ENCODE measurements at regions not wholly inside any gene's neighbourhood (a gene's known extent, or its start where the extent isn't known, plus 50 kb on each side); places are given as distances from the start of the nearest gene placed in this dataset.

DNA sequence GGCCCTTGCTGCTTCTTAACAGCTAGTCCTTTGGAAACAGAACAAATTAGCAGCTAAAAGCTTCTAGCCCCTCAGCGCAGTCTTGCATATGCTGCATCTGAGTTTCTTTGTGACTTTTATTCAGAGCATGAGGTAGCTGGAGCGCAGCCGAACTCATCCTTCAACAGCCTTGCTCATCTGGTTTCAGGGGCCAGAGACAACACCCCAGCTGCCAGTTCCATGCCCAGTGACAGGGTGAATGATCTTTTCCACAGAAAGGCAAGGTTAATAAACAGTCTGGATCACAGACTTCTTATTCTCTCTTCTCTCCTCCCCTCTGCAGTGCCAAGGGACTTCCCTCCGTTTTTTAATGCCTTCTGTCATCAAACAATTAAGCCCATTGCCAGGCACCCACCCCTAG is 216.6 kb upstream of the INTU start:
- Histone ChIP-seq H3K9ac (ENCODE audit: low read depth, low read length) (no peak overlapping the region), H3K9me3 (ENCODE audit: insufficient read depth, low read length, severe bottlenecking) (no peaks in the 10 kb centered on the region), H2AFZ (ENCODE audit: low read depth, low read length) (no peak overlapping the region), H3K4me1 (ENCODE audit: insufficient read depth, low read length) (no peaks in the 10 kb centered on the region), H3K36me3 (ENCODE audit: insufficient read depth, low read length) (no peaks in the 10 kb centered on the region), H3K79me2 (ENCODE audit: insufficient read depth, low read length) (no peaks in the 10 kb centered on the region), H3K4me2 (ENCODE audit: insufficient read depth, low read length) (no peak overlapping the region), H3K27ac (ENCODE audit: low read length) (no peak overlapping the region), H3K27me3 (ENCODE audit: insufficient read depth, low read length, poor library complexity) (no peaks in the 10 kb centered on the region), H3K4me3 (ENCODE audit: low read depth in 1 of 2, low read length in 2 of 2) (no peak overlapping the region), H4K20me1 (ENCODE audit: insufficient read depth, low read length) (no peaks in the 10 kb centered on the region)
- ATAC-seq (ENCODE audit: insufficient read depth, low read depth) (no peak), DNase-seq (no peak)
- TF ChIP-seq, protein P1, sequence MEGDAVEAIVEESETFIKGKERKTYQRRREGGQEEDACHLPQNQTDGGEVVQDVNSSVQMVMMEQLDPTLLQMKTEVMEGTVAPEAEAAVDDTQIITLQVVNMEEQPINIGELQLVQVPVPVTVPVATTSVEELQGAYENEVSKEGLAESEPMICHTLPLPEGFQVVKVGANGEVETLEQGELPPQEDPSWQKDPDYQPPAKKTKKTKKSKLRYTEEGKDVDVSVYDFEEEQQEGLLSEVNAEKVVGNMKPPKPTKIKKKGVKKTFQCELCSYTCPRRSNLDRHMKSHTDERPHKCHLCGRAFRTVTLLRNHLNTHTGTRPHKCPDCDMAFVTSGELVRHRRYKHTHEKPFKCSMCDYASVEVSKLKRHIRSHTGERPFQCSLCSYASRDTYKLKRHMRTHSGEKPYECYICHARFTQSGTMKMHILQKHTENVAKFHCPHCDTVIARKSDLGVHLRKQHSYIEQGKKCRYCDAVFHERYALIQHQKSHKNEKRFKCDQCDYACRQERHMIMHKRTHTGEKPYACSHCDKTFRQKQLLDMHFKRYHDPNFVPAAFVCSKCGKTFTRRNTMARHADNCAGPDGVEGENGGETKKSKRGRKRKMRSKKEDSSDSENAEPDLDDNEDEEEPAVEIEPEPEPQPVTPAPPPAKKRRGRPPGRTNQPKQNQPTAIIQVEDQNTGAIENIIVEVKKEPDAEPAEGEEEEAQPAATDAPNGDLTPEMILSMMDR (IDR thresholded peaks at IDR 0.05; ENCODE audit: borderline replicate concordance, extremely low read depth, low read length, poor library complexity, severe bottlenecking) = no peak
- no peak for TF ChIP-seq EZH2 (IDR thresholded peaks at IDR 0.05; ENCODE audit: borderline replicate concordance, low read depth, low read length, severe bottlenecking)

DNA sequence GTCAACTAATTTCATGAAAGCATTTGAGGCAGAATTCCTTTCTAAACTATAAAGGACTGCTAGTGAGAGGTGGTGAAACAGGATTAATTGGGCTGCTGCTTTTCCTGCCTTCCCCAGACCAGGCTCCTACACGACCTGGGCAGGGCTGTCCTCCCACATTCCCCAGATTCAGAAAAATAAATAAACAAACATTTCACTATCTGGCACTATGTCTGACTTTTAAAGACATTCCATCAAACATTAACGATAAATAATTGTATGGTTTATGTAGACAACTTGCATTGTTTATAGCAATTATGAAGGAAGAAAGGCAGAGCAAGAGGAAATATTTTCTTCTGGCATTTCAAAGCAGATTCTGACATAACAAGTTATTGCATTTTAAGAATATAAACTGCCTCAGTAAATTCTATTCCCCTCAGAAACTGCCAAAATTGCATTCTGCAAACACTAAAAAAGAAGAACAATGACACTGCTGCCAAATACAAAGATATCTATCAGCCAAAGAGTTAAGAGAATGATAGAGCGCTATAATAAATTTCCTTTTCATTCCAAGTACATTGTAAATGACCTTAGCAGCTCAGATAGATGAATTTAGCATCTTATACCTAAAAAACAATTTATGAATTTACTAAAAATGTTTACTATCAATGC is 214.7 kb upstream of the INTU start:
- no peak overlapping the region for H3K4me2 ChIP-seq (ENCODE audit: insufficient read depth, low read length)
- no peak overlapping the region for H3K4me3 ChIP-seq (ENCODE audit: low read depth in 1 of 2, low read length in 2 of 2)
- ATAC-seq (ENCODE audit: insufficient read depth, low read depth) = no peak
- no peak overlapping the region for H3K9ac ChIP-seq (ENCODE audit: low read depth, low read length)
- TF ChIP-seq EZH2 (IDR thresholded peaks at IDR 0.05; ENCODE audit: borderline replicate concordance, low read depth, low read length, severe bottlenecking) = no peak
- TF ChIP-seq, protein P1 (IDR thresholded peaks at IDR 0.05; ENCODE audit: borderline replicate concordance, extremely low read depth, low read length, poor library complexity, severe bottlenecking) = no peak
- H4K20me1 ChIP-seq (ENCODE audit: insufficient read depth, low read length) = no peaks in the 10 kb centered on the region
- H3K27me3 ChIP-seq (ENCODE audit: insufficient read depth, low read length, poor library complexity) = no peaks in the 10 kb centered on the region
- no peak overlapping the region for H2AFZ ChIP-seq (ENCODE audit: low read depth, low read length)
- no peaks in the 10 kb centered on the region for H3K79me2 ChIP-seq (ENCODE audit: insufficient read depth, low read length)
- H3K36me3 ChIP-seq (ENCODE audit: insufficient read depth, low read length) = no peaks in the 10 kb centered on the region
- no peak for DNase-seq
- no peaks in the 10 kb centered on the region for H3K4me1 ChIP-seq (ENCODE audit: insufficient read depth, low read length)
- H3K9me3 ChIP-seq (ENCODE audit: insufficient read depth, low read length, severe bottlenecking) = no peaks in the 10 kb centered on the region
- H3K27ac ChIP-seq (ENCODE audit: low read length) = no peak overlapping the region

DNA sequence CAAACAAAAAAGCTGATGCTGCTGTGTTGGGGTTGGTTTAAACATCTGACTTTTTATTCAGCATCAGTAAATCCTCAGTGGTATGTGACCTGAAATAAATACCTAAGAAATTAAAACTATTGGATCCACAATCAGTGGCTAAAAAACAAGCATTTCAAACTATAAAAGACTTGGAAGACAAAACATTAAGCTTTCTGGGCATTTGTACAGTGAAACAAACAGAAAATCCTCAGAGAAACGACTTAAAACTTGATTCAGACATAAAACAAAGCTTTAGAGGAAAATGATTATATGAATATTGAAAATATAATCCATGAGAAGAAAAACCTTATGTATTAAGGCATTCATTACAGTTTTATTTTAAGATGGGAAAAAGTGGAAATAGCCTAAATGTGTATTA is 213.3 kb upstream of the INTU start:
- Histone ChIP-seq H3K27ac (ENCODE audit: low read length) (no peak overlapping the region), H3K9me3 (ENCODE audit: insufficient read depth, low read length, severe bottlenecking) (no peaks in the 10 kb centered on the region), H3K36me3 (ENCODE audit: insufficient read depth, low read length) (no peaks in the 10 kb centered on the region), H3K4me2 (ENCODE audit: insufficient read depth, low read length) (no peak overlapping the region), H3K4me3 (ENCODE audit: low read depth in 1 of 2, low read length in 2 of 2) (no peak overlapping the region), H3K4me1 (ENCODE audit: insufficient read depth, low read length) (no peaks in the 10 kb centered on the region), H3K27me3 (ENCODE audit: insufficient read depth, low read length, poor library complexity) (no peaks in the 10 kb centered on the region), H2AFZ (ENCODE audit: low read depth, low read length) (no peak overlapping the region), H3K9ac (ENCODE audit: low read depth, low read length) (no peak overlapping the region), H4K20me1 (ENCODE audit: insufficient read depth, low read length) (no peaks in the 10 kb centered on the region), H3K79me2 (ENCODE audit: insufficient read depth, low read length) (no peaks in the 10 kb centered on the region)
- DNase-seq = no peak
- ATAC-seq (ENCODE audit: insufficient read depth, low read depth) = no peak
- TF ChIP-seq, protein P1 (IDR thresholded peaks at IDR 0.05; ENCODE audit: borderline replicate concordance, extremely low read depth, low read length, poor library complexity, severe bottlenecking) = no peak
- TF ChIP-seq EZH2 (IDR thresholded peaks at IDR 0.05; ENCODE audit: borderline replicate concordance, low read depth, low read length, severe bottlenecking) = no peak
